ENCODE measurements at regions not wholly inside any gene's neighbourhood (a gene's known extent, or its start where the extent isn't known, plus 50 kb on each side); places are given as distances from the start of the nearest gene placed in this dataset.

GRCh38 chr4:129246910-129247461, 151.0 kb downstream of the C4orf33 start:
- intact Hi-C loops (cut with DNase I; ENCODE audit: low total_unique reads): no loop called here
- Histone ChIP-seq H3K4me3 (no peak overlapping the region), H3K36me3 (no peaks in the 10 kb centered on the region), H3K27ac (no peak overlapping the region), H3K4me1 (no peaks in the 10 kb centered on the region), H3K9me3 (no peaks in the 10 kb centered on the region), H3K27me3 (no peaks in the 10 kb centered on the region)
- DNase-seq (ENCODE audit: low spot score in 2 of 2): no peak
- TF ChIP-seq CTCF (IDR thresholded peaks at IDR 0.05) (no peak), POLR2AphosphoS5 (IDR thresholded peaks at IDR 0.05) (no peak), POLR2A (IDR thresholded peaks at IDR 0.05) (no peak)

- intact Hi-C loops (cut with DNase I; ENCODE audit: low total_unique reads): no loop called here
- H3K36me3 ChIP-seq: no peaks in the 10 kb centered on the region
- TF ChIP-seq POLR2AphosphoS5 (IDR thresholded peaks at IDR 0.05) (no peak), CTCF (IDR thresholded peaks at IDR 0.05) (no peak), POLR2A (IDR thresholded peaks at IDR 0.05) (no peak)
- H3K9me3 ChIP-seq: no peaks in the 10 kb centered on the region
- H3K27me3 ChIP-seq: no peaks in the 10 kb centered on the region
- H3K4me1 ChIP-seq: no peaks in the 10 kb centered on the region
- no peak overlapping the region for H3K4me3 ChIP-seq
- H3K27ac ChIP-seq: no peak overlapping the region
- DNase-seq (ENCODE audit: low spot score in 2 of 2): no peak
Observed at GRCh38 chr4:129248621-129249020, 152.7 kb downstream of the C4orf33 start.

GRCh38 chr4:129254126-129254525, 158.2 kb downstream of the C4orf33 start:
- no peaks in the 10 kb centered on the region for H3K36me3 ChIP-seq
- H3K27ac ChIP-seq: no peak overlapping the region
- no peaks in the 10 kb centered on the region for H3K9me3 ChIP-seq
- DNase-seq (ENCODE audit: low spot score in 2 of 2): no peak
- intact Hi-C loops (cut with DNase I; ENCODE audit: low total_unique reads): no loop called here
- no peak overlapping the region for H3K4me3 ChIP-seq
- H3K27me3 ChIP-seq: no peaks in the 10 kb centered on the region
- TF ChIP-seq POLR2A (IDR thresholded peaks at IDR 0.05): no peak
- no peak for TF ChIP-seq CTCF (IDR thresholded peaks at IDR 0.05)
- TF ChIP-seq POLR2AphosphoS5 (IDR thresholded peaks at IDR 0.05): no peak
- H3K4me1 ChIP-seq: no peaks in the 10 kb centered on the region

- no peak for DNase-seq (ENCODE audit: low spot score in 2 of 2)
- H3K9me3 ChIP-seq: no peaks in the 10 kb centered on the region
Observed at GRCh38 chr4:129254526-129254925, 158.6 kb downstream of the C4orf33 start.

GRCh38 chr4:129261584-129261983, 165.6 kb downstream of the C4orf33 start:
- TF ChIP-seq CTCF (IDR thresholded peaks at IDR 0.05) (no peak), POLR2A (IDR thresholded peaks at IDR 0.05) (no peak), POLR2AphosphoS5 (IDR thresholded peaks at IDR 0.05) (no peak)
- intact Hi-C loops (cut with DNase I; ENCODE audit: low total_unique reads): no loop called here
- H3K27ac ChIP-seq: no peak overlapping the region
- no peaks in the 10 kb centered on the region for H3K9me3 ChIP-seq
- no peaks in the 10 kb centered on the region for H3K27me3 ChIP-seq
- DNase-seq (ENCODE audit: low spot score in 2 of 2): no peak
- no peak overlapping the region for H3K4me3 ChIP-seq
- no peaks in the 10 kb centered on the region for H3K4me1 ChIP-seq
- no peaks in the 10 kb centered on the region for H3K36me3 ChIP-seq

More at GRCh38 chr4:129254526-129254925, 158.6 kb downstream of the C4orf33 start:
- TF ChIP-seq POLR2AphosphoS5 (IDR thresholded peaks at IDR 0.05): no peak
- TF ChIP-seq CTCF (IDR thresholded peaks at IDR 0.05): no peak
- Histone ChIP-seq H3K27me3 (no peaks in the 10 kb centered on the region), H3K27ac (no peak overlapping the region), H3K36me3 (no peaks in the 10 kb centered on the region), H3K4me1 (no peaks in the 10 kb centered on the region), H3K4me3 (no peak overlapping the region)
- intact Hi-C loops (cut with DNase I; ENCODE audit: low total_unique reads): no loop called here
